Stimulated activated CD4-positive, alpha-beta T cell treated with anti-CD3 and anti-CD28 coated beads, TNF-alpha, amount 100 ng/mL, for 1 hour (primary cell): ENCODE measurements at regions not wholly inside any gene's neighbourhood (a gene's known extent, or its start where the extent isn't known, plus 50 kb on each side); places are given as distances from the start of the nearest gene placed in this dataset.
A peak's percentile ranks its signal among the peaks of the same experiment; 100 is the strongest.

Experiments
- DNase-seq, 3 donors: peaks; one replicate each; pipeline ENCODE4 v3.0.0-alpha.2; 2020; ENCODE audit warnings: low read depth in 3 of 3, low spot score in 1 of 3

- no peak for DNase-seq
Observed at GRCh38 chr1:36721261-36721660, 238.5 kb upstream of the CSF3R start.

- DNase-seq: no peak
Observed at GRCh38 chr1:36717431-36717830, 234.7 kb upstream of the CSF3R start.

- DNase-seq: no peak
Observed at GRCh38 chr1:36715797-36716196, 233.1 kb upstream of the CSF3R start.

GRCh38 chr1:36714301-36714700 lies 231.6 kb upstream of the CSF3R start:
- DNase-seq: no peak

GRCh38 chr1:36711480-36711879 lies 228.8 kb upstream of the CSF3R start:
- DNase-seq: no peak

GRCh38 chr1:36710951-36711350 lies 228.2 kb upstream of the CSF3R start:
- no peak for DNase-seq

GRCh38 chr1:36709869-36710481 lies 227.3 kb upstream of the CSF3R start:
- no peak for DNase-seq

GRCh38 chr1:36708587-36708986 lies 225.9 kb upstream of the CSF3R start:
- no peak for DNase-seq

GRCh38 chr1:36707221-36707620 lies 224.5 kb upstream of the CSF3R start:
- no peak for DNase-seq

- DNase-seq: no peak
Observed at GRCh38 chr1:36706416-36706815, 223.7 kb upstream of the CSF3R start.

GRCh38 chr1:36705629-36706028 lies 222.9 kb upstream of the CSF3R start:
- no peak for DNase-seq

GRCh38 chr1:36703526-36704208 lies 221.0 kb upstream of the CSF3R start:
- DNase-seq: peak in 1 of 3 donors; percentile 33

- no peak for DNase-seq
Observed at GRCh38 chr1:36702963-36703362, 220.2 kb upstream of the CSF3R start.

- no peak for DNase-seq
Observed at GRCh38 chr1:36699113-36699911, 216.6 kb upstream of the CSF3R start.

- DNase-seq: no peak
Observed at GRCh38 chr1:36697836-36698605, 215.3 kb upstream of the CSF3R start.

- no peak for DNase-seq
Observed at GRCh38 chr1:36696261-36696940, 213.7 kb upstream of the CSF3R start.

GRCh38 chr1:36693603-36694002 lies 210.9 kb upstream of the CSF3R start:
- no peak for DNase-seq

- no peak for DNase-seq
Observed at GRCh38 chr1:36693161-36693525, 210.4 kb upstream of the CSF3R start.

GRCh38 chr1:36692465-36693160 lies 209.9 kb upstream of the CSF3R start:
- no peak for DNase-seq

- DNase-seq: no peak
Observed at GRCh38 chr1:36691374-36691773, 208.7 kb upstream of the CSF3R start.
